ENCODE measurements at regions not wholly inside any gene's neighbourhood (a gene's known extent, or its start where the extent isn't known, plus 50 kb on each side); places are given as distances from the start of the nearest gene placed in this dataset.

DNA sequence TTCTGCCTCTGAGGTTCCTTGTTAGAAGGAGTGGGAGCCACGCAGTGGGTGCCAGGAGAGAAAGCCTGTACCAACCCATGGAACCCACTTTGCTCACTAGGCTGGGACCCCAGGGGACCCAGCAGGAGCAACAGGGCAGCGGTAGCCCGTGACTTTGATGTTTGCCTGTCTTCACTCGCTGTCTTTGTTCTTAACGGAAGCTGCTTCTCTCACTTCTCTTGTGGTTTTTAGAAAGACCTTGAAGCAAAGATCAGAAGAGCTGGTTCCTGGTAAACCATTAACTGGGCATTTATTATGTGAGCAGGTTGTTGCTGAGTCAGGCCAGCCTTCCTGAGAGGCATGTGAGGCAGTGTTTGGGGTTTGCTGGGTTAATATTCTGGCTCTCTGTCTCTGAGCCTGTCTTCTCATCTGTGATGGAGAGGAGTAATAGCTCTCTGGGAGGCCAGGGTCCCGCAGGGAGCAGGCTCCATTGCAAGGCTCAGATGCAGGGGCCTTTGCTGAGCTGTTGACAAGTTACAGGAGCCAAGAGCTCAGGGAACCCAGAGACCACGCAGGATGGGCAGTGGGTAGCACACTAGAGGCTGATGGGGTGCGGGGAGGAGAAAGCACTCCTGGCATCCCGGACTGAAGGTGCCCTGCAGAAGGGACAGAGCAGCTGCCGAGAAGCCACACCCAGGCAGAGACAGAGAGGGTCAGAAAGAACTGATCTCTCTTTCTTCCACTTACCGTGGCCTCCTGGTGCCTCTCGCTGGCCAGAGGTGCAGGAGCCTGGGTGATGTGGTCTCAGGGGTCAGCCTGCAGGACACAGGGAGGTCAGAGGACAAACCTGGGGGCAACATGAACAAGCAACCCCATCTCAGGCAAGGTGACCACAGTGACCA is 367.5 kb upstream of the C1orf174 start:
- TF ChIP-seq, protein P1, sequence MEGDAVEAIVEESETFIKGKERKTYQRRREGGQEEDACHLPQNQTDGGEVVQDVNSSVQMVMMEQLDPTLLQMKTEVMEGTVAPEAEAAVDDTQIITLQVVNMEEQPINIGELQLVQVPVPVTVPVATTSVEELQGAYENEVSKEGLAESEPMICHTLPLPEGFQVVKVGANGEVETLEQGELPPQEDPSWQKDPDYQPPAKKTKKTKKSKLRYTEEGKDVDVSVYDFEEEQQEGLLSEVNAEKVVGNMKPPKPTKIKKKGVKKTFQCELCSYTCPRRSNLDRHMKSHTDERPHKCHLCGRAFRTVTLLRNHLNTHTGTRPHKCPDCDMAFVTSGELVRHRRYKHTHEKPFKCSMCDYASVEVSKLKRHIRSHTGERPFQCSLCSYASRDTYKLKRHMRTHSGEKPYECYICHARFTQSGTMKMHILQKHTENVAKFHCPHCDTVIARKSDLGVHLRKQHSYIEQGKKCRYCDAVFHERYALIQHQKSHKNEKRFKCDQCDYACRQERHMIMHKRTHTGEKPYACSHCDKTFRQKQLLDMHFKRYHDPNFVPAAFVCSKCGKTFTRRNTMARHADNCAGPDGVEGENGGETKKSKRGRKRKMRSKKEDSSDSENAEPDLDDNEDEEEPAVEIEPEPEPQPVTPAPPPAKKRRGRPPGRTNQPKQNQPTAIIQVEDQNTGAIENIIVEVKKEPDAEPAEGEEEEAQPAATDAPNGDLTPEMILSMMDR (IDR thresholded peaks at IDR 0.05), result no peak
- ATAC-seq (ENCODE audit: insufficient number of reproducible peaks, low FRiP score, low read depth) (no peak), DNase-seq (ENCODE audit: low spot score) (no peak)
- no peaks in the 10 kb centered on the region for H3K27me3 ChIP-seq (replicated peaks; ENCODE audit: insufficient read depth)
- no peak overlapping the region for H3K4me3 ChIP-seq
- no peaks in the 10 kb centered on the region for H3K4me1 ChIP-seq (ENCODE audit: control insufficient read depth in 1 of 2, low read depth in 2 of 2)
- no peaks in the 10 kb centered on the region for H3K9me3 ChIP-seq
- H3K27ac ChIP-seq, result no peak overlapping the region
- H3K36me3 ChIP-seq, result no peaks in the 10 kb centered on the region

DNA sequence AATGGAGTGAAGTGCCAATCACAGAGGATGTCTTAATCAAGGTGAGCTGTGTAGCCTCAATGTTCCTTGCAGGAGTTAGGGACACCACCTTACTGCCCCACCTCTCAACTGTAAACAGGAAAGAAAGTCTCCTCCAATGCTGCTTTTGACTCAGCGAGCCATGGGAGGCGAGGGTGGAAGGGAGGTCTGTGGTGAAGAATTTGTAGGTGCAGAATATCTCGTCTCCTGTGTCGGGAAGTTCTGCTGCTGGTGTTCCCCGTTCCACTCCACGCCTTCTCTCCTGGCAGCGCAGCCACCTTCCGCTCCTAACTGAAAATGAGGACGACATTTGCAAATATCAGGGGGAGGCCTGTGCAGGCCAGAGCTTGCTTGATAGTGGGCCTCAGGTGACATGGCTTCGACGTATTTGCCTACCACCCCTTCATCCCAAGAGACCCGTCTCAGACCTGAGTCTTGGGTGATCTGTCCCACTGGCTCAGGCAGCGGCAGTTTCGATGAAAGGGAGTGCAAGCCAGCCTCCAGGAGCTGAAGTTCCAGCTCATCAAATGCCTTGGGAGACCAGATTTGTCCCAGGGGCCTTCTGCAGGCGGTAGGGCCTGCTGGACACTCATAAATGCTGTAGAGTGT is 368.3 kb upstream of the C1orf174 start:
- no peaks in the 10 kb centered on the region for H3K4me1 ChIP-seq (ENCODE audit: control insufficient read depth in 1 of 2, low read depth in 2 of 2)
- no peaks in the 10 kb centered on the region for H3K36me3 ChIP-seq
- H3K9me3 ChIP-seq, result no peaks in the 10 kb centered on the region
- TF ChIP-seq, protein P1 (IDR thresholded peaks at IDR 0.05), result no peak
- no peaks in the 10 kb centered on the region for H3K27me3 ChIP-seq (replicated peaks; ENCODE audit: insufficient read depth)
- no peak overlapping the region for H3K27ac ChIP-seq
- no peak overlapping the region for H3K4me3 ChIP-seq
- no peak for DNase-seq (ENCODE audit: low spot score)
- ATAC-seq (ENCODE audit: insufficient number of reproducible peaks, low FRiP score, low read depth), result no peak

DNA sequence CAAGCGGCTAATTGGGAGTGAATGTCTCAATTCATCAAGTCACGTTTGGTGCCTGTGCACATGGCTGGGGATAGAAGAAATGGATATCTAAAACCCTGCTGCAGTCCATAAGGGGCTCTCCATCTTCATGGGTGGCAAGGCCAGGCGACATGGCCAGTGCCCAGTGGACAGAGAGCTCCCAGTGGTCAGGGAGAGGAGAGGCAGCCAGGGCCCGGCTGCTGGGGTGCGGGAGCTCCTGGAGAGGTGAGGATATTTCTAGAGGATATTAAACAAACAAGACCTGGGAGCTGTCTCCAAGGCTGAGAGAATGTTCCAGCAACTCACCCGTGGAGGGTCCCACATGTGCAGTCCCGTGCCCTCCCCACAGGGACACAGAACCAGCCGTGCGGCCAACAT is 368.8 kb upstream of the C1orf174 start:
- no peak for DNase-seq (ENCODE audit: low spot score)
- no peaks in the 10 kb centered on the region for H3K36me3 ChIP-seq
- H3K4me3 ChIP-seq, result no peak overlapping the region
- H3K4me1 ChIP-seq (ENCODE audit: control insufficient read depth in 1 of 2, low read depth in 2 of 2), result no peaks in the 10 kb centered on the region
- H3K27me3 ChIP-seq (replicated peaks; ENCODE audit: insufficient read depth), result no peaks in the 10 kb centered on the region
- TF ChIP-seq, protein P1 (IDR thresholded peaks at IDR 0.05), result no peak
- ATAC-seq (ENCODE audit: insufficient number of reproducible peaks, low FRiP score, low read depth), result no peak
- no peak overlapping the region for H3K27ac ChIP-seq
- no peaks in the 10 kb centered on the region for H3K9me3 ChIP-seq

DNA sequence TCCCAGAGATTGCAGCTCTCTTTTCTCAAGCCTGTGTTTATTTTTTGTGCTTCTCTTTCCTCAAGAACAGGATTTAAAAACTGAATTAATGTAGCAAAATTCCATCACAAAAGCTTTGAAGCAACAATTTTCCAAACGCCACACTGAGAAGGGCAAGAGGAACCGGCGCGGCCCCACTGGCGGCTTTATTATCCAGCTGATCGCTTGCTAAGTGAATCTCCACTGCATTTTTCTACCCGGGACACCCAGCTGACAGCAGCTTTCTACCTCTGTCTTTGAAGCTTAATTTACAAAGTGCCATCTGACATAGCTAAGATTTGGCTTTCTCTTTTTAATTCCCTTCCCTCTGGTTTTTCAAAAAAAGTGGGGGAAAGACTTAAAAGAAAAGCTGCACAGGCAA is 369.3 kb upstream of the C1orf174 start:
- no peaks in the 10 kb centered on the region for H3K9me3 ChIP-seq
- ATAC-seq (ENCODE audit: insufficient number of reproducible peaks, low FRiP score, low read depth), result no peak
- no peaks in the 10 kb centered on the region for H3K27me3 ChIP-seq (replicated peaks; ENCODE audit: insufficient read depth)
- H3K4me3 ChIP-seq, result no peak overlapping the region
- DNase-seq (ENCODE audit: low spot score), result no peak
- H3K4me1 ChIP-seq (ENCODE audit: control insufficient read depth in 1 of 2, low read depth in 2 of 2), result no peaks in the 10 kb centered on the region
- TF ChIP-seq, protein P1 (IDR thresholded peaks at IDR 0.05), result no peak
- H3K27ac ChIP-seq, result no peak overlapping the region
- no peaks in the 10 kb centered on the region for H3K36me3 ChIP-seq

DNA sequence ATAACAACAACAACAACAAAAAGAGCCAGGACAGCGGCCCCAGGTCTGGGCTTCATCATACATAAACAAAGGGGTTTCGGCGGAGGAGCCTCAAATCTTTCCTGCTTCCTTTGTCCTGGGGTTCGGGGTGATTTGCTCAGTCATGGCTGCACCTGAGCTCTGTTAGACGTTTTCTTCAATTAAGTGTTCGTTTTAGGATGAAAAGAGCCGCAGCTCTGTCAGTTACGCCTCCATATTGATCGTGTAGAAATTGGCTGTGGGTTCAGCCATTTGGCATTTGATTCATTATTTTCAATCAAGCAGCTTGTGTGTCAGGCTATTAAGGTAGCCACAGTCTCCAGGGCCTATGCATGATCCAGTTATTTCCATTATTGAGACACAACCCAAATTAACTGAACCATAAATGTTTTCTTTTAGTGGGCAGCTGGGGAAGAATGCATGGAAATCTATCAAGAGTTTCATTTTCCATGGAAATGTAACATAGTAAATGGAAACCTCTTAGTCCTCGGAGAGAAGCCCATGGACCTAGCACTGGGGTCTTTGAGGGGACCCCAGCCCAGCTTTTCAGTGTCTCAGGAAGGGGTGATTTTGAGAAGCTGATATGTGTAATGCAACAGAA is 370.0 kb upstream of the C1orf174 start:
- ATAC-seq (ENCODE audit: insufficient number of reproducible peaks, low FRiP score, low read depth) (no peak), DNase-seq (ENCODE audit: low spot score) (no peak)
- H3K27me3 ChIP-seq (replicated peaks; ENCODE audit: insufficient read depth), result no peaks in the 10 kb centered on the region
- no peak overlapping the region for H3K4me3 ChIP-seq
- peaks cover 2% of the 10 kb centered on the region for H3K9me3 ChIP-seq
- no peak overlapping the region for H3K27ac ChIP-seq
- no peaks in the 10 kb centered on the region for H3K36me3 ChIP-seq
- TF ChIP-seq, protein P1 (IDR thresholded peaks at IDR 0.05), result no peak
- H3K4me1 ChIP-seq (ENCODE audit: control insufficient read depth in 1 of 2, low read depth in 2 of 2), result no peaks in the 10 kb centered on the region
